Thoracic aorta (tissue), 2 donors: ENCODE measurements at regions not wholly inside any gene's neighbourhood (a gene's known extent, or its start where the extent isn't known, plus 50 kb on each side); places are given as distances from the start of the nearest gene placed in this dataset.

Source experiments
- ATAC-seq: fragments of 150-250 bp; one replicate; pipeline ENCODE4 v1.8.0; 2017; ENCODE audit warnings: low read depth; ENCODE audit not compliant: insufficient number of reproducible peaks, low FRiP score
- DNase-seq: peaks from one replicate; pipeline ENCODE4 v3.0.0-alpha.2; 2020; ENCODE audit warnings: low spot score
- H3K27ac ChIP-seq, 2 donors: fragments of 200-600 bp; sonication (generic); 1 replicate in 1 of 2; 2 replicates in 1 of 2; pipeline ENCODE4 v1.5.1; 2016; ENCODE audit warnings: mild to moderate bottlenecking in 2 of 2, moderate library complexity in 2 of 2
- H3K27me3 ChIP-seq: fragments of 200-600 bp; sonication (generic); replicated peaks from 2 replicates; pipeline ENCODE4 v1.6.0; 2016; ENCODE audit warnings: mild to moderate bottlenecking; ENCODE audit not compliant: insufficient read depth
- H3K36me3 ChIP-seq: fragments of 200-600 bp; sonication (generic); one replicate; pipeline ENCODE4 v1.5.1; 2016
- H3K4me1 ChIP-seq, 2 donors: fragments of 200-600 bp; sonication (generic); 1 replicate in 1 of 2; 2 replicates in 1 of 2; pipeline versions ENCODE4 v1.5.1 to v1.6.0; 2016; ENCODE audit warnings: low read depth in 2 of 2, mild to moderate bottlenecking in 1 of 2; ENCODE audit not compliant: control insufficient read depth in 1 of 2
- H3K4me3 ChIP-seq: fragments of 200-600 bp; sonication (generic); 2 replicates; pipeline ENCODE4 v1.5.1; 2016; ENCODE audit warnings: mild to moderate bottlenecking
- H3K9me3 ChIP-seq: fragments of 200-600 bp; sonication (generic); 2 replicates; pipeline ENCODE4 v1.5.1; 2016
- TF ChIP-seq, protein P1 (sequence below): fragments of 200-600 bp; sonication (generic); IDR thresholded peaks from one replicate; pipeline ENCODE4 v1.5.1; 2019; ENCODE audit warnings: antibody characterized with exemption

DNA sequence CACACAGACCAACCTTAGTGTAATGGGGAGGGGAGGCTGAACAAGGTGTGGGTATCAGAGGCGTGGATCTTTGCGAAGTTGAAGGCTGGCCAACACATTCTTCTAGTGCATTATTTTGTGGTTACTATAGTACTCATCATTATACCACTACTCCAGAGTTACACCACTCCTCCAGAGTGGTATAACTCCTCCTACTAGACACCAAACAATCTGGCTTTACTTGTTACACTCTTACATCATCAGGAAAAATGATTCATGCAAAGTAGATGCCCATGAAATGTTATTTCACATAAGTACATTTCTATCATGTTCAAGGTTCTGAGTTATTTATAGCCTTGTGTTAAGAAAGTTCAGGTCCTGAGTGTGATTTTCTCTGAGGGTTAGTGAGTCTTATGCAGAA is 443.1 kb upstream of the OPRM1 start:
- Histone ChIP-seq H3K4me3 (no peak overlapping the region), H3K36me3 (no peaks in the 10 kb centered on the region), H3K4me1 (peaks cover under 1 to 11% of the 10 kb centered on the region in 2 donors), H3K27ac (no peak overlapping the region), H3K27me3 (no peaks in the 10 kb centered on the region), H3K9me3 (no peaks in the 10 kb centered on the region)
- no peak for ATAC-seq
- no peak for DNase-seq
- TF ChIP-seq, protein P1, sequence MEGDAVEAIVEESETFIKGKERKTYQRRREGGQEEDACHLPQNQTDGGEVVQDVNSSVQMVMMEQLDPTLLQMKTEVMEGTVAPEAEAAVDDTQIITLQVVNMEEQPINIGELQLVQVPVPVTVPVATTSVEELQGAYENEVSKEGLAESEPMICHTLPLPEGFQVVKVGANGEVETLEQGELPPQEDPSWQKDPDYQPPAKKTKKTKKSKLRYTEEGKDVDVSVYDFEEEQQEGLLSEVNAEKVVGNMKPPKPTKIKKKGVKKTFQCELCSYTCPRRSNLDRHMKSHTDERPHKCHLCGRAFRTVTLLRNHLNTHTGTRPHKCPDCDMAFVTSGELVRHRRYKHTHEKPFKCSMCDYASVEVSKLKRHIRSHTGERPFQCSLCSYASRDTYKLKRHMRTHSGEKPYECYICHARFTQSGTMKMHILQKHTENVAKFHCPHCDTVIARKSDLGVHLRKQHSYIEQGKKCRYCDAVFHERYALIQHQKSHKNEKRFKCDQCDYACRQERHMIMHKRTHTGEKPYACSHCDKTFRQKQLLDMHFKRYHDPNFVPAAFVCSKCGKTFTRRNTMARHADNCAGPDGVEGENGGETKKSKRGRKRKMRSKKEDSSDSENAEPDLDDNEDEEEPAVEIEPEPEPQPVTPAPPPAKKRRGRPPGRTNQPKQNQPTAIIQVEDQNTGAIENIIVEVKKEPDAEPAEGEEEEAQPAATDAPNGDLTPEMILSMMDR: no peak

DNA sequence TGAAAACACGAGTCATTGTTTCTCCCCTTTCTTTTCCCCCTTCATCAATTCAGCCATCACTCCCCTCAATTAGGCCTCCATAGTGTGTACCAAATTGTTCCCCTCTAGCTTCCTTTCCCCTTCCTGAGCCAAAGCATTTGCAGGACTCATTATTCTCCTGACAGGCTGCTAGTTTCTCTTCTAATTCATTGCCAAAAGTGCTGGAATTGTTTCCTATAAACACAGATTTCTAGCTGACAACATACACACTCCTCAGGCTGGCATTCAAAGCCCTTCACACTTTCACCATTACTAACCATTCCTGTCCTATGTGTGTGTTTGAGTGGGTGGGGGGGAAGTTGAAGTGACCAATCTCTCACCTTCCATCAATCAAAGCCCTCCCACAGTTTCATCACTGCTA is 444.2 kb upstream of the OPRM1 start:
- TF ChIP-seq, protein P1: no peak
- no peaks in the 10 kb centered on the region for H3K27me3 ChIP-seq
- peaks cover 4 to 8% of the 10 kb centered on the region in 2 donors for H3K4me1 ChIP-seq
- H3K9me3 ChIP-seq: no peaks in the 10 kb centered on the region
- no peak overlapping the region for H3K27ac ChIP-seq
- no peaks in the 10 kb centered on the region for H3K36me3 ChIP-seq
- ATAC-seq: no peak
- no peak overlapping the region for H3K4me3 ChIP-seq
- no peak for DNase-seq

GRCh38 chr6:153591159-153591558 is 447.9 kb upstream of the OPRM1 start:
- DNase-seq (no peak), ATAC-seq (no peak)
- no peaks in the 10 kb centered on the region for H3K27me3 ChIP-seq
- peaks cover 4 to 8% of the 10 kb centered on the region in 2 donors for H3K4me1 ChIP-seq
- TF ChIP-seq, protein P1: no peak
- no peak overlapping the region for H3K4me3 ChIP-seq
- H3K9me3 ChIP-seq: no peaks in the 10 kb centered on the region
- H3K27ac ChIP-seq: no peak overlapping the region
- no peaks in the 10 kb centered on the region for H3K36me3 ChIP-seq

- Histone ChIP-seq H3K27me3 (no peaks in the 10 kb centered on the region), H3K36me3 (no peaks in the 10 kb centered on the region), H3K4me1 (peaks cover 4 to 8% of the 10 kb centered on the region in 2 donors), H3K9me3 (no peaks in the 10 kb centered on the region), H3K4me3 (no peak overlapping the region), H3K27ac (no peak overlapping the region)
- DNase-seq: no peak
- no peak for ATAC-seq
- TF ChIP-seq, protein P1: no peak
Observed at GRCh38 chr6:153590411-153590810, 448.6 kb upstream of the OPRM1 start.

GRCh38 chr6:153588330-153588729 is 450.7 kb upstream of the OPRM1 start:
- Histone ChIP-seq H3K4me1 (peaks cover 4 to 8% of the 10 kb centered on the region in 2 donors), H3K9me3 (no peaks in the 10 kb centered on the region), H3K4me3 (no peak overlapping the region), H3K27me3 (no peaks in the 10 kb centered on the region), H3K27ac (no peak overlapping the region), H3K36me3 (no peaks in the 10 kb centered on the region)
- no peak for ATAC-seq
- no peak for DNase-seq
- TF ChIP-seq, protein P1: no peak
